ENCODE measurements at regions not wholly inside any gene's neighbourhood (a gene's known extent, or its start where the extent isn't known, plus 50 kb on each side); places are given as distances from the start of the nearest gene placed in this dataset.

DNA sequence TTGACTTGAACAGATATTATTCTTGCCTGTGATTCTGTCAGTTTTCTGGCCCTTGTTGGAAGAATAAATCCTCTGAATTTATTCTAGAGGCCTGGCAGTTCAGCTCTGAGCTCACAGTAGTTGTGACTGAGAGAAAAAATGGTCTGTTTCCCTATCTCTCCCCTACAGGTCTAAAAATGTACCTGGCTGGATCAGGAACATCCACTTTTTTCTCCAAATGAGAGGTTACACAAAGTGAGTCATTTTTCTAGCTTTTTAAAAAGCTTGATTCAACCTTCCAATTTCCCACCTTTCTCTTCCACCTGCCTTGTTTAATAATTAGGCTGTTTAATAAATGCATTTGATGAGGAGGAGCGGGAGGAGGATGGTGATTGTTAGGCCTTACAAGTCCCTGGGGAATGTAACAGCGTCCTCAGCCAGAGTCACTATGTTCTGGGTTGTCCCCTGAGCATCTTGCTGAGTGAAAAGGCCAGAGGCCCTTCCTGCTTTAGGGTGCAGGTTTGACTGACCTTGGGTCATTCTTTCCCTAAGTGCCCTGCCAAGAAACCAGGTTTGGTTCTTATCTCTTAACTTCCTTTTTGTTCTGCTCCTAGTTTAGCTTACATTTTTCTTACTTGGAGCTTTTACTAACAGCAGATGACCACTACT, 91.7 kb upstream of the FUT8 start:
- no peak for DNase-seq (ENCODE audit: low spot score)

DNA sequence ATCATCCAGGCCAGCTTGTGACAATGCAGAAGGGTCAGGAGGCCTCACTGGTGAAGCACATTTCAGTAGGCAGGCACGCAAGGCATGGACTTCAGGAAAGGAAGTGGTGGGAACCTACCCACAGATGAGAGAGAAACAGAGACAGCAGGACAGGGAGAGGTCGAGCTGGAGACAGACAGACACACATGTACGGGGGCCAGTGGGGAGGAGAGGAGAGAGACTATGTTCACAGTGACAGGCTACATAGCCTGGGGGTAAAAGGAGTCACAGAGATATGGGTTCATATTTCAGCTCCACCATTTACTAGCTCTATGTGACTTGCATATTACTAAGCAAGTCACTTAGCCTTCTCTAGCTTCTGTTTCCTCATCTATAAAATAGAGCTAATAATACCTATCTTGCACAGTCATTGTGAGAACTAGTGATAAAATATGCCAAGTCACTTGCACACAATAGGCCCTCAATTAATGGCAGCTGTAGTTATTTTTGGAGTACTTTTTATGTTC, 91.1 kb upstream of the FUT8 start:
- DNase-seq (ENCODE audit: low spot score), result no peak

DNA sequence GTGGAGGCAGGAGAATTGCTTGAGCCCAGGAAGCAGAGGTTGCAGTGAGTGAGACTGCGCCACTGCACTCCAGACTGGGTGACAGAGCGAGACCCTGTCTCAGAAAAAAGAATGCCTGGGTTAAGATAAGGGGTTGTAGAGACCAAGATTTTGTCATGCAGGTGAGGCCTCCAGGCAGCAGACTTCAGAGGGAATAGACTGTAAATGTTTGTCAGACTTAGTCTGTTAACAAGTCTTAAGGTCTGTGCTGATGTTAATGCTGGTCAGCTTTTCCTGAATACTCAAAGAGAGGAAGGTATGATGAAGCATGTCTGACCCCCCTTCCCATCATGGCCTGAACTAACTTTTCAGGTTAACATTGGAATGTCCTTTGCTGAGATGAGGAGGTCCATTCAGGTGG, 83.0 kb upstream of the FUT8 start:
- DNase-seq (ENCODE audit: low spot score), result no peak

DNA sequence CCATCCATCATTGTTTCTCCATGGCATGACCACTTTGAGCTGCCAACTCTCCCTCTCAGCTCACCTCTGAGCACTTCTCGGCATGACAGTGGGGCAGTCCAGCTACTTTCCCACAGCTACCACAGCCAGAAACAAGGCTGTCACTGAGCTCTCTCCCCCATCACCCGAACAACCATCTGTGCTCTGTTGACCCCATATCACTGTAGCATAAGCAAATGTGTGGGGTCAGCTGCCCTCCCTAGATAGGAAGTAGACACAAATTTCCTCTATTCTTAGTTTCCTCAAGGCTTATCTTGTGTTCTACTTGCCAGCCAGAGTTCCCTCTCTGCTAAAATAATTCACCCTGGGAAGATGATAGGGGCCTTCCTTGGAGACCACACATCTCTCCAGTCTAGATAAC, 82.6 kb upstream of the FUT8 start:
- DNase-seq (ENCODE audit: low spot score), result no peak

DNA sequence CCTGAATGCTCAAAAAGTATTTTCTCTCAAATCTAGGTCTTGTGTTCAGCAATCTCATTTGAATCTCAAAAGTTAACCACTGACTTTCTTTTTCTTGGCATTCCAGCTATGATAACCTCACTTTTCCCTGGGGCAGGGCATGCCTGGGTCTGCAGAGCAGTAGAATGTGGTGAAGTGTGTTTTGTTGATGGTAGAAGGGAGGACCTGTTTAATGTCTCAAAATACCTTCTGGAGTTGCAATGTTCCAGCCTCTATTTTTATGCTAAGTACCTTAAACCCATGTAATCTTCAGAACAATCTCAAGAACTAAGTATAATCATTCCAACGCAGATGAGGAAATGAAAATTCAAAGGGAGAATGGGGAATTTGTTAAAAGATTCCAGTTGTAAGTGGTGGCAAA, 82.1 kb upstream of the FUT8 start:
- no peak for DNase-seq (ENCODE audit: low spot score)

DNA sequence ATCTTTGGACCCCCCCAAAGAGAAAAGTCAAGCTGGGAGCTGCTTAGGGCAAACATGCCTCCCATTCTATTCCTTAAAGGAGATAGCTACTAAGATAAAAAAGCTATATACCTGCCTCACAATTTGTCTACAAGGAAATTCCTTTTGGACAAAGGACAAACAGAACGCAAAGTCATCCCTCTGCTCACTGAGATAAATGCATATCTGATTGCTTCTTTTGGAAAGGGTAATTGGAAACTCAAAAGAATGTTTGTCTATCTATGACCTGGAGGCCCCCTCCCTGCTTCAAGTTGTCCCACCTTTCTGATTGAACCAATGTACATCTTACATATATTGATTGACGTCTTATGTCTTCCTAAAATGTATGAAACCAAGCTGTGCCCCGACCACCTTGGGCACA, 80.9 kb upstream of the FUT8 start:
- no peak for DNase-seq (ENCODE audit: low spot score)

DNA sequence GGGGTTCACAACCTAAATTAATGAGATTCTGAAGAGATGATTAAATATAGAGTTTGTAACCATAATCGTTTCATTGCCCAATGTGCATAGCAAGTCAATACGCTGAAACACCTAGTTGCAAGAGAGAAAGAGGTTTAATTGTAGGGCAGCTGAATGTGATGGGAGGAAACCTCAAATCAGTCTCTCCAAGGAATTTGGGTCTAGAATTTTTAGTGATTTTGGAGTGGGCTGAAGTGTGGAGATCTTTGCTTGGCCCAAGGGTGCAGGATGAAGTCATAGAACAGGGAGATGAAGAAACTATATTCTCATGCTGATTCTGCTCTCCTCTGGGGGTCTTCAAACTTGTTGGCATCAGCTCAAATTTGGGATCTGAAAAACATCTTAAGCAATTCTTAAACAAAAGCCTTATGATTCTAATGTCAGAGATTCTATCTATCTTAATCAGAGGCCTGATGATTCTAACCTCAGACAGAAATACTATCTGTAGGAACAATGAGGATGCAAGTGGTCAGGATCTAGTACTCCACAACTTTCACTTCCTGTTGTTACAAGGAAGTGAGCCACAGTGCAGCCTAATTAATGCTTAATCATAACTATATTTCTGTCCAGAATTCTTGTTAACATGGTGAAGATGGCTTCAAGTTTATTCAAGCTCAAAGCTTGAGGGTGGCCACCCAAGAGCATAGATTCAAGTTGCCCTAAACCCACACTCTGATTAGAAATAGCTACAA, 80.2 kb upstream of the FUT8 start:
- no peak for DNase-seq (ENCODE audit: low spot score)

DNA sequence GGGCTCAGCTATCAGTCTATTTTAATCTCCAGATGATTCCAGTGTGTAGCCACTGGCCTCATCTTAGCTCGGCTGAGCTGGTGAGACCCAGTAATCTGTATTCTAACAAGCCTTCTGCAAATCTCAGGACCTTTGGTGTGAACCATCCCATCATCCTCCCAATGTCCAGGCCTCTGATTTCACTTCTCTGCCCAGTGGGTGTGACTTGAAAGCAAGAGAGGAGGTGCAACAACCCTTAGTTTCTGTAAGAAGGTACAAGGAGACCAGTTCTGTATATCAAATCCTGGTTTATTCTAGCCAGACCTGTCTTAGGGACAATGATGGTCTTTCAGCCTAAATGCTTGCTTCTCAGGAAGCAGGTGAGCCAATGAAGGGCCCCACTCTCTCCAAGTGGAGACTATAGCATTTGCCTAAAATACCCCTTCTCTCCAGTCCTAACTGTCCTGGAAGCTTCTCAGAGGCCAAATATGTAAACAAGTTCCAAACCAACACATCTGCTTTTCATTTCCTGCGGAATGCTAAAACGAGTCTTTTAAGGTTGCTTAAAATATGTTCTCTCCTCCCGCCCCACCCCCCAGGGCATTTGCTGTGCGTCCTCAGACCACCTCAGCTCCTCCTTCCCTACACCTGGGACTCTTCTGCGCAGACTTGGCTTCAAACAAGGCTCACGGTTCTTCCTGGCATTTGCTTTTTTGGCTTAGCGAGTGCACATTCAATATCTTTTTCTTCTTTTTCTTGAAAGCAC, 78.4 kb upstream of the FUT8 start:
- peak; percentile 31 for DNase-seq (ENCODE audit: low spot score)

DNA sequence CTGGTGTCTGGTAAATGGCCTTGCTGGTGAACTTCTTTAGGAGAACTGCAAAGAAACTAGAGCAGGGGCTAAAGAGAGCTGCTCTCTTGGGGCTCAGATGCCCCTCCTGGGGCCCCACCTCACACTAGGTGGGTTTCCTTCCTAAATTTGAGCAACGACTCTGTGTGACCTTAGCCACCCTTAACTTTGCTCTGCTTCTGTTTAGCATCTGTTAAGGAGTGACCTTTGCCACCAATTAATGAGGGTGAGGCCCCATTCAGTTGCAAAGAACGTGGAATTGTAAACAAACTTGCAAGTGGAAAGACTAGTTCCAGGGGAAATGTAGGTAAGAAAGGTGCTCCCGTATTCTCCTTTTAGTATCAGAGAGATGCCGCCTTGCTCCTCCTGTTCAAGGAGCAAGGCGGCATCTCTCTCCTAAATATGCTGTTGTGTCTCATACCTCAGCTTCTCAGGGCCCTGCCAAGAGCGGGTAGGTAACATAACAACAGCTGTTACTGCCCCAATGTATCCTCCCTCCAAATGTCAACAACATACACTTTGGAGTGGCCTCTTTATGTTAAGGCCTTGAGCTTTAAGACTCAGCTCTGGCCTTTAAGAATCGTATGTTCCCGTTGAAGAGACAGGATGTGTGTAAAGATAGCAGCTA, 77.6 kb upstream of the FUT8 start:
- DNase-seq (ENCODE audit: low spot score), result no peak

DNA sequence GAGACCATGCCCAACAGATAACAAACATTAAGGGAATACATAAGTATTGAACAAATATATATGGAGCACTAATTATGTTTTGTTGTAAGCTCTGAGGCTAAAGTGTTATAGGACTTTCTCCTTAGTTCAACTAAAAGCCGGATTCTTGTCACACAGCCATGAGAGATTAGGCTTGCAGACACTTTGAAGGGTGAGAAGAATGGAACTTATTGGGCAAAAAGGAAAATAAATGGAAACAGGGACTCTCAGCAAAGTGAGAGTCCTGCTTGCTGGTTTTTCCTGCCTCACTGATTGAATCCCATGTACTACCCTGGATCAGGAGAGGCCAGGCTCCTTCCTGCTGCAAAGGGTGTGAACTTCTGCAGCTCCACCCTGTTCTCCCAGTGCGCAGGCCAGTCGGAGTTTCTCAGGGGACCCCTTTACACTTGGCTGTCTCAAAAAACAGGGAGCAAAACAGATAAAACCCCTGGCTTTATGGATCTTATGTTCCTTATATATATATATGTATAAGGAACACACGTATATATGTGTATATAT, 77.1 kb upstream of the FUT8 start:
- DNase-seq (ENCODE audit: low spot score), result no peak

DNA sequence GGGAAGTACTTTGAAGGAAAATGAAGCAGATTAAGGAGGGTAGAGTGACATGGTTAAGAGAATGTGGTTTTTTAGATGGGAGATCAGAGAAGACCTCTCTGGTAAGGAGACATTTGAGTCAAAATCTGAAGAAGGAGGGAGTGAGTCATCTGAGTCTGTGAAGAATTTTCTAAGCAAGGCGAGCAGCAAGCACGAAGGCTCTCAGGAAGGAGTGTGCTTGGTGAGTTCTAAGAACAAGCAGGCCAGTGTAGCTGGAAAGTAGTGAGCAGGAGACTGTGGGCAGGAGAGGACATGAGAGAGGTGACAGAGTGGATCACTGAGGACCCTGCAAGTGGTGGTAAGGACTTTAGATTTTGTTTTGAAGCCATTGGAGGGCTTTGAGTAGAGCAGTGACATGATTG, 76.3 kb upstream of the FUT8 start:
- no peak for DNase-seq (ENCODE audit: low spot score)

DNA sequence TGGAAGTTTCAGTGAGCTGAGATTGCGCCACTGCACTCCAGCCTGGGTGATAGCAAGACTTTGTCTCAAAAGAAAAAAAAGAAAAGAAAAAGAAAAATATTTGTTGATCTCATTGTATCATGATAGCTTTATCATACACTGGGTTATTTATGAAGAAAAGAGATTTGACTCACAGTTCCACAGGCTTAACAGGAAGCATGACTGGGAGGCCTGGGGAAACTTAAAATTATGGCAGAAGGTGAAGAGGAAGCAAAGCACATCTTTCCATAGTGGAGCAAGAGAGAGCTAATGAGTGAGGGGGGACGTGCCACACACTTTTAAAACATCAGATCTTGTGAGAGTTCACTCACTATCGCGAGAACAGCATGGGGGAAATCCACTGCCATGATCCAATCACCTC, 72.7 kb upstream of the FUT8 start:
- no peak for DNase-seq (ENCODE audit: low spot score)

DNA sequence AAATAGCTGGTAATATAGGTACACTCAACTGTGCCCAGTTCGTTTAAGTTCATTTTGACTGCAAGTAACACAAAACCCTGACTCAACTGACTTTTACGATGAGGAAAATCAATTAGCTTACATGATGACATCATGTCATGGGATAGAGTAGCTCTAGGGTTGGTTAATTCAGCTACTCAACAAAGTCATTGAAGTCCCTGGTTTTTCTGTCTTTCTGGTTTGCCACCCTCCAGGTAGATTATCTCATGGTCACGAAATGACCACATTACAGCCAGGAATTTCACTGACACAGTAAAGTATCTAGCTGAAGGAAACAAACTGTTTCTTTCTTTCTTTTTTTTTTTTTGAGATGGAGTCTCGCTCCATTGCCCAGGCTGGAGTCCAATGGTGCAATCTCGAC, 68.5 kb upstream of the FUT8 start:
- no peak for DNase-seq (ENCODE audit: low spot score)

DNA sequence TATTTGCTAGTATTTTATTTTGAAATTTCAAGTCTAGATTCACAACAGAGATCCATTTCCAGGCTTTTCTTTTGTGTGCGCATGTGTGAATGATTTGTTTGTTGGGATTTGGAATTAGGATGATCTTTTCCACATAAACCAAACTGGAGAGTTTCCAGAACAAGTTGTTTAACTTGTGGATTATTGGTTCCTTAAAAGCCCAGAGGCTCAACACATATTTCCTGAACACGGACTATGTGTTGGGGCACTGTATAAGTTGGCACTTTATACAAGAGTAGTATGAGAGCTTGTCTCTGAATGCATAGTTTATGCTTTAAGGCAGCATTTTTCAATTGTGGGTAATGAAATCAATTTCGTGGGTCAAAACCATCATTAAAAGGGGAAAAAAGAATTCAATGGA, 67.3 kb upstream of the FUT8 start:
- no peak for DNase-seq (ENCODE audit: low spot score)

DNA sequence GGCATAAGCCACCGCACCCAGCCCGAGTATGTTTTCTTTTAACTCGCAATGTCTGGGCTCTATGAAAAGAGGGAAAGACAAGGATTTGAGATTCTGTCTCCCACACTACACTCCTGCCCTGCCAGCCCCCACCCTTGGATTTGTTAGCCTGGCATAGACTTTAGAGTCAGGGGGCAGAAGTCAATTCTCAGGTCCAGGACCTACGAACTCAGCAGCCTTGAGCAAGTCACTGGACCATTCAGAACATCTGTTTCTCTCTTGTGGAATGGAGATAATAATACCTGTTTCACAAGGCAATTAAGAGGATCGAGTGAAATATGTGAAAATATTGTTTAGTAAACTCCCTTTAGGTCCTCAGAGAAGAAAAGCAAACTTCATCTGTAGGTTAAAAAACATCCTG, 66.1 kb upstream of the FUT8 start:
- DNase-seq (ENCODE audit: low spot score), result no peak

DNA sequence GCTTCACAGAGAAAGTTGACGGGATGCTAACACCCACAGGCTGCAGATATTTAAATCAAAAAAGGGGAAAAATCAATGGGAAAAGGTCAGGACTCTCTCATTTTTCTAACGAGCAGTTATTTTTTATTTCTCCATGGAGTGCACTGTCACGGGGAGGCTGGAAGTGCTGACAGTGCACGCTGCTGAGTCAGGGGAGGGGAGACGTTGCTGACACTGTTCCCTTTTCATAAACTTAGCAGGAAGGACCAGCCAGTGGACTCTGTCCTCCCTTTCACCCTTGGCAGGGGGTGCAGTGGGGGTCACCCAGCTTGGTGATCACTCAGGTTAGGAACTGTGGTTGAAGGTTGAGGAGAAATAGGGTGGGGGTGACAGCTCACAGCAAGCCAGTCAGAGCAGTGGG, 65.6 kb upstream of the FUT8 start:
- DNase-seq (ENCODE audit: low spot score), result no peak

DNA sequence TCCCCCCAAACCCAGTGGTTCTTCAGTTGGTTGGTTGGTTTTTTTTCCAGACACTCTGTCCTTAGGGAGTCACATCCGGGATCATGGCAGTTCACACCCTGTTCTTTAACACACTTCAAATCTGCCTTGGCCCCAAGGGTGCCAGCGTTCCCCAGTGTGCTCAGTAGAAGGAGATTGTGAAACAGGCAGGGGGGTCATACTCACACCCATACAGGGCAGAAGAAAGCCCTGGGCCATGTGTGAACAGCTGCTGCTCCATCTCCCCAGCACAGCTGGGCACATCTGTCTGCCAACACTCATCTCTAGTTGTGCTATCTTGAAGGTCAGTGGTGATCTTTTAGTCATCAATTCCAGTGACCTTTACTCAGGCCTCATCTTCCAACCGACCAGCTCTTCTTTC, 64.4 kb upstream of the FUT8 start:
- DNase-seq (ENCODE audit: low spot score), result no peak

DNA sequence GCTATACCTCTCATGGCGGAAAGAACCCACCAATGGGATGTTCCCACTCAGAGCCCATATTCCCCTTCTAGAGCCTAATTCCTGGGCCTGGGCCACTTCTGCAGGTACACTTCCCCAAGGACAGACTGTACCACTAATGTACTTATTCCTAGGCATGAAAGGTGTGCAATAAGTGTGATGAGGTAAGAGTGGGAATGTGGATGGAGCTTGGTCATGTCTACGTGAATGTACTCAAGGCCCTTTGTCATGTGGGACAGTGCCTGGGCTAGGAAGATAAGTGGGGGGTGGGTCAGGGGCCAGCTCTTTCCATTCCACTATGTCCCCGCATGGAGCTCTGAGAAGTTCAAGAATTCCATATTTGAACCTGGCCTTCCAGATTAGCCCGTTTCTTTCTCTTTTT, 63.4 kb upstream of the FUT8 start:
- DNase-seq (ENCODE audit: low spot score), result no peak

DNA sequence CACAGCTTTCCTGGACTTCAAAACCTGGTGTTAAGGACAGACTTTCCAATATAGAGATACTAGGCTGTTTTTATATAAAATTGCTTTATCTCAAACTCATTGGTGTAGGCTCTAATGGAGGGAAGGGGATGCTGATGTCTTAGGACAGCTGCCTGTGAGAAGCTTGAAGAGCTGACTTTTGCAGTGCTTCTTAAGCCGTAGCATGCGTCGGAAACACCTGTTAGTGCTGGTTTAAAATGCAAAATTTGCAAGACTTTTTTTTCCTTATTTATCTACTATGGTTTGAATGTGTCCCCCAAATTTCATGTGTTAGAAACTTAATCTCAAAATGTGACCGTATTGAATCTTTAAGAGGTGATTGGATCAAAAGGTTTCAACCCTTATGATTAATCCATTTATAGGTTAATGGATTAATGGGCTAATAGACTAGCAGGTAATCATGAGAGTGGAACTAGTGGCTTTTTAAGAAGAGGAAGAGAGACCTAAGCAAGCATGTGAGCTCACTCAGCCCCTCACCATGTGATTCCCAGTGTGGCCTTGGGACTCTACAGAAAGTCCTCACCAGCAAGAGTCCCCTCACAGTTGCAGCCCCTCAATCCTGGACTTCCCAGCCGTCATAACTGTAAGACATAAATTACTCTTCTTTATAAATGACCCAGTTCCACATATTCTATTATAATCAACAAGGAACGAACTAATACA, 60.9 kb upstream of the FUT8 start:
- DNase-seq (ENCODE audit: low spot score), result no peak

DNA sequence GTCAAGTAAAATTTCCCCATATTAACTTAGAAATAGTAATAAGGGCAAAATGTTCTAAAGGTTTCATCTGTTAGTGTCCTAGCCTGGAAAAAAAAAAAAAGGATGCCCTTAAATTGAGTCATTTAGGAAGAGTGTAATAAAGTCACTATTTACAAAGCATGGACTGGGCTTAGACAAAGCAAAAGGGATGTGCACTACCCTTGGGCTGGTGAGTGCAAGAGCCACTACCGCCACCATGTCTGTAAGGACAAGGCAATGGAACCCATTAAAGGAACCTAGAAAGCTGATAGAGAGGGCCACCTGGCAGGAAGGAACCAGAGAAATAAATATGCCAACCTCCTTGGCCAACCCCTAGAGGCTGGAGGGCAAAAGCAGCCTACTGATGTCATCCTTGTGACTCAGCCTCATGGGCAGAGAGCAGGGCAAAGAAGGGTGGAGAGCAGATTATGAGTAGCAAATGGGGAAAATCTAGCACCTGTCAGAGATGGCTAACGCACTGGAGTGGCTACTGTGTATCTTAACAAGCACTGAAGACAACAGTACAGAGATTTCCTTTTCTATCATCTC, 59.5 kb upstream of the FUT8 start:
- DNase-seq (ENCODE audit: low spot score), result no peak

DNA sequence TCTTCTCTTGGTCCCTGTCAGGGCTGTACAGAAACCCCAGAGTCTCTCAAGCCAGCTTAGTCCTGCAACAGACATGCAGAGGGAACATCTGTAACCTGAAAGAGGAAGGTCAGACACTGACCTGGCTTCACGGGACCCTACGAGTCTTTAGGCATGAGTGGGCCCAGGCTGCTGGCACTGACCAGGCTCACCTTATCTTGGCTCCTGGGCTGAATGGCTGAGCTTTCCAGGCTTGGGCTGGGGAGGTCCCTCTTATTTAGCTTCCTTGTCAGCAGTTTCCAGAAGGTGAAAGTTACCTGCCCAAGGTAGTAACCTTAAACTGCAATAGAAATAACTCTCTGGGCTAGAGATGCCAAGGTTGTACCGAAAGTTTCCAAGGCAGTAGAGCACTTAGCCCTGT, 58.4 kb upstream of the FUT8 start:
- DNase-seq (ENCODE audit: low spot score), result no peak

Measured in mucosa of gallbladder (tissue), 1 donor.